GM10266 (cell line): ENCODE measurements at regions not wholly inside any gene's neighbourhood (a gene's known extent, or its start where the extent isn't known, plus 50 kb on each side); places are given as distances from the start of the nearest gene placed in this dataset.

Experiments used
- DNase-seq: peaks from one replicate; pipeline ENCODE4 v3.0.0; 2012; ENCODE audit errors: extremely low spot score
- TF ChIP-seq, protein P1 (sequence below): IDR thresholded peaks from 2 replicates; pipeline ENCODE4 v1.5.1; 2012; ENCODE audit warnings: mild to moderate bottlenecking, low read depth; ENCODE audit not compliant: control insufficient read depth, insufficient read depth; ENCODE audit errors: missing control alignments

DNA sequence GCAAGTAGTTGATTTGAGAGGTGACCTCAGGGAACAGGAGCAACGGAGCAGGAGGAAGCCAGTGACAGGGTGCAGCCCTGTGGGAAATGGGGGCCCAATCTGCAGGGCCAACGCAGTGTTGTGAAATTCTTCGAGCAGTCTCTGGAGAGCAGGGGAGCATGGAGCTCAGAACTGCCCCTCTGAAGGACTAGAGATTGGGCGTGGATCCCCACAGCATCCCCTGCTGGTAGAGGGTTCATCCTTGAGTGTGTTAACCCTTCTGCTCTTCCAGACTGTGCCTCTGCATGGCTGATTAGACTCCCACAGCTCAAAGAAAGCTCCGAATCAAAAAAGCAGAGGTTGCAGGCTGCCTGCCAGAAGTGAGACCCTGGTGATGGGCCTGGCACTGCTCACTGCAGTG lies 77.9 kb upstream of the UQCRFS1 start:
- no peak for DNase-seq
- TF ChIP-seq, protein P1, sequence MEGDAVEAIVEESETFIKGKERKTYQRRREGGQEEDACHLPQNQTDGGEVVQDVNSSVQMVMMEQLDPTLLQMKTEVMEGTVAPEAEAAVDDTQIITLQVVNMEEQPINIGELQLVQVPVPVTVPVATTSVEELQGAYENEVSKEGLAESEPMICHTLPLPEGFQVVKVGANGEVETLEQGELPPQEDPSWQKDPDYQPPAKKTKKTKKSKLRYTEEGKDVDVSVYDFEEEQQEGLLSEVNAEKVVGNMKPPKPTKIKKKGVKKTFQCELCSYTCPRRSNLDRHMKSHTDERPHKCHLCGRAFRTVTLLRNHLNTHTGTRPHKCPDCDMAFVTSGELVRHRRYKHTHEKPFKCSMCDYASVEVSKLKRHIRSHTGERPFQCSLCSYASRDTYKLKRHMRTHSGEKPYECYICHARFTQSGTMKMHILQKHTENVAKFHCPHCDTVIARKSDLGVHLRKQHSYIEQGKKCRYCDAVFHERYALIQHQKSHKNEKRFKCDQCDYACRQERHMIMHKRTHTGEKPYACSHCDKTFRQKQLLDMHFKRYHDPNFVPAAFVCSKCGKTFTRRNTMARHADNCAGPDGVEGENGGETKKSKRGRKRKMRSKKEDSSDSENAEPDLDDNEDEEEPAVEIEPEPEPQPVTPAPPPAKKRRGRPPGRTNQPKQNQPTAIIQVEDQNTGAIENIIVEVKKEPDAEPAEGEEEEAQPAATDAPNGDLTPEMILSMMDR, result no peak

GRCh38 chr19:29292153-29292552 lies 79.2 kb upstream of the UQCRFS1 start:
- DNase-seq, result no peak
- TF ChIP-seq, protein P1, result no peak

- DNase-seq, result no peak
- TF ChIP-seq, protein P1, result no peak
Measured at GRCh38 chr19:29292562-29292961, 79.6 kb upstream of the UQCRFS1 start.

DNA sequence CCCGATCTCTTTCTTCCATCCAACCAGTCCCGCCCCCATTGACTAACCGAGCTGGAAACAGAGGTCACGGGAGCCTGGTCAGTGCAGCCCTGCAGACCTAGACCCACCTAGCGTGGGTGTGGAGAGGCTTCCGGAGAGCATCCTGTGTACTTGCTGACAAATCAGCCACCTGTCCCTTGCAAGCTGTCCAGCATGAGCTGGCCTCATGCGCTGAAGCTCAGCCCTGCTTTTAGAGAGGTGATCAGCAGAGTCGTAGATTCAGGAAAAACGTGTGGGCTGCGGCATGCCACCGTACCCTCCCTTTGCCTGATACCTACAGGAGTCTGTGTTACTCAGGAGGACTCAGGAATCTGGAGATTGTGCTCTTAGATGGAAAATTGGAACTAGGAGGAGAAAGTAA lies 80.3 kb upstream of the UQCRFS1 start:
- TF ChIP-seq, protein P1, result no peak
- DNase-seq, result no peak

DNA sequence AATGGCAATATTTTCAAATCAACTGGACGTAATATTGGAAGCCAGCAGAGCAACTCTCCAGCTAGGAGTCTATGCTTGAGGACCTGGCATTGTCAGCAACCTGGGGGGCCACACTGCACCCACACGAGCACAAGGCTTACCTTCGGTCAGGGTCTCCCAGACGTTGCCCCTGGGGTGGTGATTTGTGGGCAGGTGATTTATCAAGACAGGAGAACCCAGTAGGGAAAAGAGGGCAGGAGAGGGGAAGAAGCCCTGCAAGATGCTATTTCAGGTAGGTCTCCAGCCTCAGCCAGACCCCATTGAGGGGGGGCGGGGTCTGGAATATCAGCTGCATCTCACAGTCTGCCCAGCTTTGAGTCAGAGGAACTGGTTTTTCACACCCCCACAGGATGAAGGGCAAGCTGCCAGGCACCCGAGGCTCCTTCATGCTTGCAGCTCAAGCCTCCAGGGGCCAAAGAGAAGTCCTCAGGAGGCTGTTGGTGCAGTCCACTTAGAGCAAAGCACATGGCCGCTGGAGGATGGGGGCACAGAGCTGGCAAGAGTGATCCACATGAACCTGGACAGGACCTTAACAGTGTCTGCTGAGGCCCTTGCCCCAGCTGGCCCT lies 80.9 kb upstream of the UQCRFS1 start:
- TF ChIP-seq, protein P1, result no peak
- no peak for DNase-seq

- DNase-seq, result no peak
Measured at GRCh38 chr19:29294343-29294811, 81.4 kb upstream of the UQCRFS1 start.

DNA sequence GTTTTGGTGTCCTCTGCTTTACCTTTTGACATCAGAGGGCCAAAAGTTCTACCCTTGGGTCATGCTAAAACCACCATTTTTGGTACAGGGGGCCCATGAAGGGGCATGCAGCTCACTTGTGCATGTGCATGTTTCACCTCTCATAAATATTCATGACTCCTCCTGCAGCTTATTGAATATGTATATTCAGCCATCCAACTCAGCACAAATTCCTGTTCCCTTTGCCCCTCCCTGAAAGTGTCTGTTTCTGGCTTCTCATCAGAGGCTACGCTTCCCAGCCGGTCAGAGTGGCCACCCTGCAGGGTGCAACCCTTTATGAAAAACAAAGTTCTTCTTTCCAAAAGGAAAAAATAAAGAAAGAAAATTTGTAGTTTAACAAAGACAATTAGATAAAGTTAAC lies 82.3 kb upstream of the UQCRFS1 start:
- DNase-seq, result no peak
- TF ChIP-seq, protein P1, result no peak

More at GRCh38 chr19:29294343-29294811, 81.4 kb upstream of the UQCRFS1 start:
- TF ChIP-seq, protein P1, result no peak
